Ascending aorta (tissue), 2 donors: ENCODE measurements at regions not wholly inside any gene's neighbourhood (a gene's known extent, or its start where the extent isn't known, plus 50 kb on each side); places are given as distances from the start of the nearest gene placed in this dataset.
A peak's percentile ranks its signal among the peaks of the same experiment; 100 is the strongest.

Source experiments
- DNase-seq, 2 donors: peaks; one replicate each; pipeline ENCODE4 v3.0.0-alpha.2; 2019; ENCODE audit warnings: low spot score in 2 of 2
- H3K27ac ChIP-seq, 2 donors: fragments of 200-600 bp; sonication (generic); one replicate each; pipeline ENCODE4 v1.5.1; 2016 to 2017; ENCODE audit warnings: mild to moderate bottlenecking in 1 of 2
- H3K27me3 ChIP-seq: fragments of 200-600 bp; sonication (generic); one replicate; pipeline ENCODE4 v1.5.1; 2017
- H3K36me3 ChIP-seq, 2 donors: fragments of 200-600 bp; sonication (generic); one replicate each; pipeline ENCODE4 v1.5.1; 2016
- H3K4me1 ChIP-seq, 2 donors: fragments of 200-600 bp; sonication (generic); one replicate each; pipeline ENCODE4 v1.5.1; 2016 to 2017; ENCODE audit warnings: mild to moderate bottlenecking in 1 of 2
- H3K4me3 ChIP-seq, 2 donors: fragments of 200-600 bp; sonication (generic); one replicate each; pipeline ENCODE4 v1.5.1; 2016 to 2017; ENCODE audit warnings: mild to moderate bottlenecking in 1 of 2
- H3K9me3 ChIP-seq, 2 donors: fragments of 200-600 bp; sonication (generic); one replicate each; pipeline ENCODE4 v1.5.1; 2016
- CTCF ChIP-seq, 3 experiments: fragments of 200-600 bp in 2 of 3; fragments of 450-650 bp in 1 of 3; sonication (generic) in 2 of 3; IDR thresholded peaks; one replicate each; pipeline ENCODE4 v1.5.1; 2016 to 2019; ENCODE audit warnings: antibody characterized with exemption in 3 of 3, mild to moderate bottlenecking in 1 of 3, moderate library complexity in 1 of 3
- intact Hi-C: fragments of 100-400 bp; cut with DNase I; formaldehyde crosslinking; loops from one replicate; pipeline ENCODE4 v1.15.1; 2023

GRCh38 chr2:191515551-191515950 is 162.4 kb upstream of the NABP1 start:
- H3K9me3 ChIP-seq = no peaks in the 10 kb centered on the region
- intact Hi-C loops = no loop called here
- H3K4me1 ChIP-seq = no peaks in the 10 kb centered on the region
- no peak for TF ChIP-seq CTCF (IDR thresholded peaks at IDR 0.05)
- H3K4me3 ChIP-seq = no peak overlapping the region
- no peaks in the 10 kb centered on the region for H3K27me3 ChIP-seq
- no peaks in the 10 kb centered on the region for H3K36me3 ChIP-seq
- no peak overlapping the region for H3K27ac ChIP-seq
- no peak for DNase-seq

GRCh38 chr2:191516260-191516659 is 161.7 kb upstream of the NABP1 start:
- Histone ChIP-seq H3K36me3 (no peaks in the 10 kb centered on the region), H3K27me3 (no peaks in the 10 kb centered on the region), H3K4me3 (no peak overlapping the region), H3K4me1 (no peaks in the 10 kb centered on the region), H3K9me3 (no peaks in the 10 kb centered on the region), H3K27ac (no peak overlapping the region)
- DNase-seq = no peak
- TF ChIP-seq CTCF (IDR thresholded peaks at IDR 0.05) = no peak
- intact Hi-C loops = no loop called here

GRCh38 chr2:191521608-191522208 is 156.2 kb upstream of the NABP1 start:
- intact Hi-C loops = loop anchor here (1.0 to 5.0 kb wide), 2 partner anchors 356 to 469 kb away; no protein-coding TSS in a partner anchor
- peak; percentile 52 to 72 (median 68) for TF ChIP-seq CTCF (IDR thresholded peaks at IDR 0.05)
- Histone ChIP-seq H3K36me3 (no peaks in the 10 kb centered on the region), H3K9me3 (no peaks in the 10 kb centered on the region), H3K4me3 (no peak overlapping the region), H3K4me1 (no peaks in the 10 kb centered on the region), H3K27me3 (no peaks in the 10 kb centered on the region), H3K27ac (no peak overlapping the region)
- DNase-seq = no peak

GRCh38 chr2:191522478-191523120 is 155.3 kb upstream of the NABP1 start:
- Histone ChIP-seq H3K36me3 (no peaks in the 10 kb centered on the region), H3K27me3 (no peaks in the 10 kb centered on the region), H3K9me3 (no peaks in the 10 kb centered on the region), H3K27ac (no peak overlapping the region), H3K4me1 (no peaks in the 10 kb centered on the region), H3K4me3 (no peak overlapping the region)
- no peak for TF ChIP-seq CTCF (IDR thresholded peaks at IDR 0.05)
- intact Hi-C loops = loop anchor here (5.0 kb wide), 1 partner anchor 470 kb away; no protein-coding TSS in a partner anchor
- DNase-seq = no peak

- H3K4me3 ChIP-seq = no peak overlapping the region
- no peaks in the 10 kb centered on the region for H3K9me3 ChIP-seq
- DNase-seq = no peak
- no peak overlapping the region for H3K27ac ChIP-seq
- intact Hi-C loops = no loop called here
- H3K4me1 ChIP-seq = no peaks in the 10 kb centered on the region
- no peaks in the 10 kb centered on the region for H3K27me3 ChIP-seq
- H3K36me3 ChIP-seq = no peaks in the 10 kb centered on the region
- no peak for TF ChIP-seq CTCF (IDR thresholded peaks at IDR 0.05)
These were observed 151.8 kb upstream of the NABP1 start for GRCh38 chr2:191526091-191526490.
